ENCODE measurements at regions not wholly inside any gene's neighbourhood (a gene's known extent, or its start where the extent isn't known, plus 50 kb on each side); places are given as distances from the start of the nearest gene placed in this dataset.
"Not testable (repeated sequence)": the region's sequence is repeated elsewhere in the genome, so short reads cannot be mapped to it uniquely, and the experiment has no call there.

- Histone ChIP-seq H2AFZ (ENCODE audit: low read length) (no peak overlapping the region), H3K79me1 (ENCODE audit: insufficient read depth, low read depth, low read length, poor library complexity, severe bottlenecking) (no peaks in the 10 kb centered on the region), H3K27ac (ENCODE audit: insufficient read length, low read depth, low read length) (no peak overlapping the region), H2BK20ac (ENCODE audit: low read depth, low read length, poor library complexity, severe bottlenecking) (no peak overlapping the region), H3K4me1 (ENCODE audit: insufficient read depth, low read length) (no peaks in the 10 kb centered on the region), H2BK120ac (ENCODE audit: low read depth, low read length, poor library complexity, severe bottlenecking) (no peak overlapping the region), H3K14ac (ENCODE audit: insufficient read depth, low read length) (no peak overlapping the region), H3K9ac (ENCODE audit: extremely low read depth, insufficient read length, low read length) (no peak overlapping the region), H4K20me1 (ENCODE audit: control insufficient read depth, insufficient read depth, insufficient read length) (no peaks in the 10 kb centered on the region), H4K91ac (ENCODE audit: insufficient read length, low read depth, low read length) (no peak overlapping the region), H2AK5ac (ENCODE audit: insufficient read length, low read length) (no peak overlapping the region), H3K4ac (ENCODE audit: low read depth, low read length) (no peak overlapping the region), H2BK12ac (ENCODE audit: insufficient read length, low read depth, low read length) (no peak overlapping the region), H3K56ac (ENCODE audit: insufficient read length, low read depth, low read length) (no peak overlapping the region), H2BK15ac (ENCODE audit: low read depth, low read length) (no peak overlapping the region), H2BK5ac (ENCODE audit: insufficient read length, low read length) (no peak overlapping the region), H3K27me3 (ENCODE audit: insufficient read depth, low read length) (no peaks in the 10 kb centered on the region), H3K79me2 (ENCODE audit: insufficient read depth, low read length) (no peaks in the 10 kb centered on the region), H4K5ac (ENCODE audit: insufficient read length, low read depth, low read length) (no peak overlapping the region), H3K9me3 (ENCODE audit: control insufficient read depth, low read depth, low read length) (no peaks in the 10 kb centered on the region), H3K23ac (ENCODE audit: insufficient read length, low read depth, low read length) (no peak overlapping the region), H3K23me2 (ENCODE audit: insufficient read length, low read depth, low read length, poor library complexity, severe bottlenecking) (no peaks in the 10 kb centered on the region), H3K4me2 (ENCODE audit: insufficient read depth, insufficient read length, low read length) (no peak overlapping the region), H3T11ph (ENCODE audit: low read length) (no peak overlapping the region), H4K8ac (replicated peaks; ENCODE audit: insufficient read length, low read depth, low read length) (no peak overlapping the region), H3K18ac (ENCODE audit: insufficient read length, low read depth, low read length) (no peak overlapping the region)
- H3K27me3 Mint-ChIP-seq (ENCODE audit: low read depth) = no peaks in the 10 kb centered on the region
- no peak for DNase-seq
- no peaks in the 10 kb centered on the region for H3K36me3 Mint-ChIP-seq (ENCODE audit: insufficient read depth in 1 of 3, low read depth in 3 of 3)
- peaks cover 0 to 1% of the 10 kb centered on the region in 2 experiments; a peak in 1 of 5 replicates for H3K9me3 Mint-ChIP-seq
- no peaks in the 10 kb centered on the region for H3K4me1 Mint-ChIP-seq
- no peak overlapping the region for H3K27ac Mint-ChIP-seq
- no peak overlapping the region for H3K4me3 Mint-ChIP-seq
- TF ChIP-seq CTCF (conservative IDR thresholded peaks at IDR 0.05) = no peak
Observed at GRCh38 chr3:163504974-163505373, 1573.3 kb downstream of the SI start.

- H2BK12ac ChIP-seq (ENCODE audit: insufficient read length, low read depth, low read length); H2BK15ac ChIP-seq (ENCODE audit: low read depth, low read length); H3K4me1 ChIP-seq (ENCODE audit: insufficient read depth, low read length); H3K79me1 ChIP-seq (ENCODE audit: insufficient read depth, low read depth, low read length, poor library complexity, severe bottlenecking); H4K20me1 ChIP-seq (ENCODE audit: control insufficient read depth, insufficient read depth, insufficient read length); H2AK5ac ChIP-seq (ENCODE audit: insufficient read length, low read length); H3K4ac ChIP-seq (ENCODE audit: low read depth, low read length); H3K23ac ChIP-seq (ENCODE audit: insufficient read length, low read depth, low read length); H3K23me2 ChIP-seq (ENCODE audit: insufficient read length, low read depth, low read length, poor library complexity, severe bottlenecking); H3K4me2 ChIP-seq (ENCODE audit: insufficient read depth, insufficient read length, low read length); H3K14ac ChIP-seq (ENCODE audit: insufficient read depth, low read length); H3K9me3 ChIP-seq (ENCODE audit: control insufficient read depth, low read depth, low read length); H4K8ac ChIP-seq (replicated peaks; ENCODE audit: insufficient read length, low read depth, low read length); H3K4me1 Mint-ChIP-seq; H3K9me3 Mint-ChIP-seq; H3K79me2 ChIP-seq (ENCODE audit: insufficient read depth, low read length); H3K56ac ChIP-seq (ENCODE audit: insufficient read length, low read depth, low read length); H3T11ph ChIP-seq (ENCODE audit: low read length); H4K5ac ChIP-seq (ENCODE audit: insufficient read length, low read depth, low read length); H3K27me3 ChIP-seq (ENCODE audit: insufficient read depth, low read length); H3K18ac ChIP-seq (ENCODE audit: insufficient read length, low read depth, low read length); H3K27ac Mint-ChIP-seq; H2BK5ac ChIP-seq (ENCODE audit: insufficient read length, low read length); H3K4me3 Mint-ChIP-seq; H3K27me3 Mint-ChIP-seq (ENCODE audit: low read depth); H2BK120ac ChIP-seq (ENCODE audit: low read depth, low read length, poor library complexity, severe bottlenecking); H3K36me3 Mint-ChIP-seq (ENCODE audit: insufficient read depth in 1 of 3, low read depth in 3 of 3); H2AFZ ChIP-seq (ENCODE audit: low read length); H2BK20ac ChIP-seq (ENCODE audit: low read depth, low read length, poor library complexity, severe bottlenecking); H3K9ac ChIP-seq (ENCODE audit: extremely low read depth, insufficient read length, low read length); H4K91ac ChIP-seq (ENCODE audit: insufficient read length, low read depth, low read length); H3K27ac ChIP-seq (ENCODE audit: insufficient read length, low read depth, low read length); DNase-seq: not testable (repeated sequence)
- no CpG with 5 or more reads among the region's 11 CpGs for WGBS (ENCODE audit: extremely low coverage, insufficient read length, low lambda C conversion rate)
Observed at GRCh38 chr3:163499736-163500219, 1578.5 kb downstream of the SI start.
